ENCODE measurements at regions not wholly inside any gene's neighbourhood (a gene's known extent, or its start where the extent isn't known, plus 50 kb on each side); places are given as distances from the start of the nearest gene placed in this dataset.

DNA sequence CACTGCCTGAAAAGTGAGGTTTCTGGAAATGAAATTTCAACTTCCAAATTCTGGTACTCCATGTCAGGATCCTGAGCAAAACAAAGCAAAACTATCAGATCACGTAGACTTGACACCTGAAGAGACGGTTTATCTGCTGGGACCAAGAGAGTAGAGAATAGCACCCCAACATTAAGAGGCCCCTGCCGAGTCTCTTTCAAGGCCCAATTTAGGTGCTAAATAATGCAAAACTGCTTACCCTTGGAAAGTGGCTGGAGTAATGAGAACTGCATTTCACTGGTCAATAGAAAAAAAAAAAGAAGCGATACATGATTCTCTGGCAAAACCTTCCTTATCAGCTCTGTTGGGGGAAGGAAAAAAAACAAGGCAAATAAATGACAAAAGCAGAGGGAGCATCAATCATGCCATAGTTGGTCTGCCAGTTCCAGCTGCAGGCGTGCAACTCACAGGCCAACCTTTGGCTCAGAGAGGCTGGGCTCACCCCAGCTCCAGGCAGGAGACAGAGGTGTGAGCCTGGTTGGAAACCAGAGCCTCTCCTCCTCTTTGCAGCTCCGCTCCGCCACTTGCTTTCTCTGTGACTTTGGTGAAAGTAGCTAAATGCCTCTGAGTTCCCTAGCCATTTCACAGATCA, 595.2 kb downstream of the TOX3 start:
- no peak; the same call in 1 of the 2 replicates for TF ChIP-seq GATA2 (IDR thresholded peaks at IDR 0.05; ENCODE audit: low read depth, low read length)
- TF ChIP-seq GATA3 (IDR thresholded peaks at IDR 0.05; ENCODE audit: low read depth, low read length), result no peak

DNA sequence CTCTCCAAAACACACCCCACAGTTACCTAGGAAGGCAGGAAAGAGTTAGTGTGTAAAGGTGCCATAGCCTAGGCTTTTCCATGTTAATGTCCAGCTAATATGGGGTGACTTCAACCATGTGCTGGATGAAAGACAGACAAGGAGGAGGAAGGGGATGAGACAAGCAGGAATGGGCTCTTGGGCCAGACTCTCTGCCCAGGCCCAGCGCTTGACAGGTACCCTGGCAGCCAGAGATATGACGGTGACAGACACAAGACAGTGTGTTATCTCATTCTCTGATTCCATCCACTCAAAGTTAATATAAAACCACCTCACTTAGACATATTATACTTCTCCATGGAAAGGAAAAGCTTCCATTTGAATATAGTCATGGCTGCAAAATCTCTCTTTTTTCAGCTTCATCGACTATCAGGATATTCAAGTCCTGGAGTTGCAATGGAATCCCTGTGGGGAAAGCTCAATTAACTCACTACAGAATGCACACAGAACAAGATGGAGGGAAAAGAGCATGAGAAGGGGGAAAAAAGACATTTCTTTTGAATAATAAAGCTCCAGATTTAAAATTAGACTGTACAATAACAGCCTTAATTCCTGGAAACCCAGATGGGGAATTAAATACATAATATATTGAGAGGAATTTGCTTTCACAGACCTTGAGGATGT, 596.7 kb downstream of the TOX3 start:
- peak; percentile 12; the same call in 1 of the 2 replicates for TF ChIP-seq GATA3 (IDR thresholded peaks at IDR 0.05; ENCODE audit: low read depth, low read length)
- TF ChIP-seq GATA2 (IDR thresholded peaks at IDR 0.05; ENCODE audit: low read depth, low read length), result peak; percentile 63

DNA sequence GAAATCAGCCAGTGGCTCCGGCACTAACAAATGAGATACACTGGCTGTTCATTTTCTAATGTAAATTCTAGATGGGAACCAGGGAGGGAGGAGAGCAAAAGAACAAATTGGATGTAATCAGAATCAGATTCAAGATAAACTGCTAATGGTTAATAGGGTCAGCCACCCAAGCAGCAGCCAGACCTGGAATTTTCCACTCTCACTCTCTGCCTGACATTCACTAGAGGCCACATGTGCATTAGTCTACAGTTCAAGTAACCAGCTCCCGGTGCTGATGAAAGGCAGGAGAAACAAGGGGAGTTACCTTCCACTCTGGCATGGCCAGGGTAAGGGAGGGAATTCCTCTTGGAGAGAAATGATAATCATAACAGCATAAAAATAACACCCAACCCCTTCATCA, 597.7 kb downstream of the TOX3 start:
- peak; percentile 88 for TF ChIP-seq GATA2 (IDR thresholded peaks at IDR 0.05; ENCODE audit: low read depth, low read length)
- peak; percentile 68; the same call in 1 of the 2 replicates for TF ChIP-seq GATA3 (IDR thresholded peaks at IDR 0.05; ENCODE audit: low read depth, low read length)

DNA sequence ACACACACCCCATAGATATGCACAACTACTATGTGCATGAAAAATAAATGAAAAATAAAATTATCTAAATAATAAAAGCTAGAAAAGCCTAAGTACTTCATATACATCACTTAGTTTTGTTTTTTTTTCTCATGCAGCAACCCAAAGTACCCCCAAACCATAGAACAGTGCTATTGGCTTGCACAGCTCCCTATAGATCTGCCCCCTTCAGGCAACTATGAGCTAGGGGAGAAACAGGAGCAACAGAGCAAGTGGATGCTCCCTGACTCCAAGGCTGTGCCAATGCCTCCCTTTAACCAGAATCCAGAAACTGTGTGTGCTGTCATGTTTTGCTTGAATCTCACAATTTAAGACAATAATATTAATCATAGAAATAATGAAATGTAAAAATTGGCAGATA, 605.5 kb downstream of the TOX3 start:
- TF ChIP-seq GATA2 (IDR thresholded peaks at IDR 0.05; ENCODE audit: low read depth, low read length), result no peak
- no peak for TF ChIP-seq GATA3 (IDR thresholded peaks at IDR 0.05; ENCODE audit: low read depth, low read length)

DNA sequence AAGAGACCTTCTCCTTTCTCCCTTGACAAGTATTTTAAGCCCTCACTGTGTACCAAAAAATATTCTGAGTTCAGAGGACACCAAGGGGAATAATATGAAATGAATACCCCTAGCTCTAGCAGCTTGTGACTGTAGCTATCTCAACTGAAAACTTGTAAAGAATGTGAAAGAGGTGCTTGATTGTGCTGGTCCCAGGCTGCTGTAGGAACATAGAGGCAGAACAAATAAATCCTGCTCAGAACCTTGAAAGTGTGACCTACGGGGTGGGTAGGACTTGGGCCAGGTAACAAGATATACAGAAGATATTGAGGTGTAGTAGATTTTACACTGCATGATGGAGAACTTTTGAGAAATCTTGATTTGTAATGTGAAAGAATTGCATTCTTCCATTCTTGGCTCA, 606.8 kb downstream of the TOX3 start:
- TF ChIP-seq GATA3 (IDR thresholded peaks at IDR 0.05; ENCODE audit: low read depth, low read length), result no peak
- TF ChIP-seq GATA2 (IDR thresholded peaks at IDR 0.05; ENCODE audit: low read depth, low read length), result no peak

DNA sequence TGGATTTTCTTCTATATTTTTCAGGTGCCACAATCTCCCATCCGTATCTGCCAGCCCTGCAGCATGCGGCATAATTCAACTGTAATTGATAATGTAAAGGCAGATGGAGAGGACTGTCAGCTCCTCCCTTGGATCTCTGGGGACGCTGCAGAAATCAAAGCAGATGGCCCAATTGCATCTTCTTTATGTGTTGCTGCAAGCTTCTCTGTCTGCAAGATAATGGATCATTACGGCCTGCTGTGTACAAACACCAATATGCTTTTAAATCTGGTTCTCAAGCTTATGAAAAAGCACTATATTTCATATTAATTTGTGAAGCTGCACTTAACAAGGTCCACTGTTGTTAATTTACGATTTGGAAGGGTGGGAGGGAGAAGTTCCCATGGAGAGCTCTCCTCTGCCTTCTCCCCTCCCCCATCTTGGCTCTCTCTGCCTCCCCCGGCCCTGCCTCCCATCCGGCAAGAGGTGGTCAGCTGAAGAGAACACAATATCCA, 607.5 kb downstream of the TOX3 start:
- TF ChIP-seq GATA2 (IDR thresholded peaks at IDR 0.05; ENCODE audit: low read depth, low read length) (peak; percentile 97), GATA3 (IDR thresholded peaks at IDR 0.05; ENCODE audit: low read depth, low read length) (peak; percentile 98)

DNA sequence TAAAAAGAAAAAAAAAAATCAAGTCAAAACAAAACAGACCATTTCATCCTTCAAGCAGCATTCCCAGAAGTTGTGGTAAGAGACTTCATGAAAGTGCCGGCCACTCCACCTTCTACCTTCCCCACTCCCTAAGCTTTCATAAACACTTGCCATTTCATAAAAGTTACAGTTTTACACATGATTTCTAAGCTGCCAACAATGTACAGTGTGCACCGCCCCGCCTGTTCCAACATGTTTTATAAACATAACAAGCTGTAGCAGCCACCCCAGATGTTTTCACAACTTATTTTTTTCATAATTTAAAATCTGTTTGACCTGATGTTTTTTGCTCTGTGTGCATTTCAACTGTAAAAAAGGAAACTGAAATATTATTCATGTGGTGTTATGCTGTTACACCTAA, 608.1 kb downstream of the TOX3 start:
- TF ChIP-seq GATA2 (IDR thresholded peaks at IDR 0.05; ENCODE audit: low read depth, low read length) (no peak), GATA3 (IDR thresholded peaks at IDR 0.05; ENCODE audit: low read depth, low read length) (no peak)

DNA sequence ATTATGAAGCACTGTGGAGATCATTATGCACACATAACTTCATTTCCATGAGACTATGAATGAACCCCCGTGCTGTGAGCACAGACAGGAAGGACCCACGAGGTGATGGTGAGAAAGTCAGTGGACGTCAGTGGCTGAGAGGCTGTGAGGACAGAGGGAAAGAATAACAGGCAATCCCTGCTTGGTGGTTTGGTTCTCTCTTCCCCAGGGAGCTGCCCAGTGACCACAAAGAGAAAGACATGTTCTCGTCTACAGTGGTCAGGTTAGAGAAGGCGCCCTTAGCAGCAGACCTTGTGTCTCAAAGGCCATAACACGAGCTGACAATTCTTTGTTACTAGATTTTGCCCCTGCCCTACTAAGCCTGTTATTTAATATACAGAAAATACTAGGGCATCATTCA, 609.2 kb downstream of the TOX3 start:
- TF ChIP-seq GATA2 (IDR thresholded peaks at IDR 0.05; ENCODE audit: low read depth, low read length) (no peak), GATA3 (IDR thresholded peaks at IDR 0.05; ENCODE audit: low read depth, low read length) (no peak)

DNA sequence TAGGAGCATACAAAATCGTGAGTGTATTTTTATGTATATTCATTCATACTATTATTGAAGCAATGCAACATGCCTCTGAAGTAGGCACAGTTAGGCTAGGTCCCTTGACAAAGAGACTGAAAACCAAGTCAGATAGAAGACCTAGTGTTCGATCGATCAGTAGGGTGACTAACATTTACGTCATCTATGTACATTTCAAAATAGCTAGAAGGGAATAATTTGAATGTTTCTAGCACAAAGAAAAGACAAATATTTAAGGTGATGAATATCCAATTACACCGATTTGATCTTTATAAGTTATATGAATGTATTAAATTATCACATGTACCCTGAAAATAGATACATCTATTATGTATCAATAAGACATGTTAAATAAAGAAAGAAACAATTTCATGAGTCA, 610.1 kb downstream of the TOX3 start:
- TF ChIP-seq GATA2 (IDR thresholded peaks at IDR 0.05; ENCODE audit: low read depth, low read length) (no peak), GATA3 (IDR thresholded peaks at IDR 0.05; ENCODE audit: low read depth, low read length) (no peak)

DNA sequence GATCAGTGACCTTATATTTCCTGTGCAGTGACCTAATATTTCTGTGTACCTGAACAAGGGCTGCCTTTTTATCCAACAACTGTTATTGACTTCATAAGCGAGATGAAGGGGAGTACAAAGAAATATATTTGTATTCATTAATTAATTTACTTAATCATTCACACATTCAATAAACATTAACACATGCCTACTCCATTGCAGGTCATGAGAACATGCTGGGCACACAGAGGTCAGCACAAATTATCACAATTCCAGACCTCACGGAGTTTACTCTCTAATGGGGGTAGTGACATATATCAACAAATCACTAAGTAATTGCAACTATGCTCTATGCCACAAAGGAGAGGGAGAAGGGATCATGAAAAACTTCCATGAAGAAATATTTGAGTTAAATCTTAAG, 614.6 kb downstream of the TOX3 start:
- TF ChIP-seq GATA3 (IDR thresholded peaks at IDR 0.05; ENCODE audit: low read depth, low read length) (no peak), GATA2 (IDR thresholded peaks at IDR 0.05; ENCODE audit: low read depth, low read length) (no peak)

DNA sequence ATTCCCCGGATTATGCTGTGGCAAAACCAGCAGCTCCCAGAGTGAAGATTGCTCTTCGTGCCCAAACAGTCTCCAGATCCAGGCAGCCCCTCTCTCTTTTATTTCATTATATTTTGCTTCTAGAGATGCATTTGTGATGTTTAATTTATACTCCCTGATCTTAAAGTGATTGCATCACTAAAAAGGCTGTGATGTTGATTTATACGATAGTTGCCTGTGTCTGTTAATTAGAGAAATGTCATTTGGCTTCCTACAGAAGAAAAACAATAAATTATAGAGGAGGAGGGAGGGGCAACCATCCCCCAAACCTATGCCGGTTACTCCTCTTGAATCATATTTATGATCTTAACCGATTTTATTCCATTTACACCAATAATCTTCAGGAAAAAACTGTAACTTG, 615.3 kb downstream of the TOX3 start:
- TF ChIP-seq GATA2 (IDR thresholded peaks at IDR 0.05; ENCODE audit: low read depth, low read length) (peak; percentile 58), GATA3 (IDR thresholded peaks at IDR 0.05; ENCODE audit: low read depth, low read length) (peak; percentile 40; the same call in 1 of the 2 replicates)

DNA sequence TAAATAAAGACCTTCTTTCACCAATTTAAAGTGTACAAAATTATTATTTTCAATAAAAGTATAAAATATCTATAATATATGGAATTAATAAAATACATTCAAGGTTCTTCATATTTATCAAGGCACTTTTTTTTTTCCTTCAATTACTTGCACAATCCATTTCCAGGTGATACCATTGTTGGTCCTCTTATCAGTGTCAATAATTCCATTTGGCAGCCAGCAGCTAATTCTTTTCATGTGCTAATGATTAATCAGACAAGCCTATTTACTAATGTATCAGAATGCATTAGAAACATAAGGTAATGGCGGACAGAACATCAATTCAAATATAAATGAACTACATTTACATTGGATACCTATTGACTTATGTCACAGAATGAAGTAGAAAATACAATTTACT, 622.2 kb downstream of the TOX3 start:
- TF ChIP-seq GATA3 (IDR thresholded peaks at IDR 0.05; ENCODE audit: low read depth, low read length), result no peak
- TF ChIP-seq GATA2 (IDR thresholded peaks at IDR 0.05; ENCODE audit: low read depth, low read length), result no peak

DNA sequence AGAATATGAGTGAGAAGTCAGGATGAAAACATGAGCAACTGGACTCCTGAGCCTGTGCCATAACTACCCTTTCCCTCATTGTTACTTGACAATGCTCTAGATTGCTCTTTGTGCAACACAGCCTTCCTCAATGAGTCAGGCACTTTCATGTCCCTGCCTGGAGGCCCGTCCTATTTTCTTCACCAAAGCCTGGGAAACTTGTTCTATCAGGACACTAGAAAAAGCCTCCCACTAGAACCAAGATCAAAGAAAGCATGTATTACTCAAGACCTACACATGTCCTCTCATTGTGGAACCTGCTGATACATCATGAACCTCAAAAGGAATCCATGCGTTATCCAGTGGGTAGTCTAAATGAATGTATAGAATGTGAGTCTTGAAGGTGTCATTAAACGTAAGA, 624.5 kb downstream of the TOX3 start:
- TF ChIP-seq GATA2 (IDR thresholded peaks at IDR 0.05; ENCODE audit: low read depth, low read length) (no peak), GATA3 (IDR thresholded peaks at IDR 0.05; ENCODE audit: low read depth, low read length) (no peak)

DNA sequence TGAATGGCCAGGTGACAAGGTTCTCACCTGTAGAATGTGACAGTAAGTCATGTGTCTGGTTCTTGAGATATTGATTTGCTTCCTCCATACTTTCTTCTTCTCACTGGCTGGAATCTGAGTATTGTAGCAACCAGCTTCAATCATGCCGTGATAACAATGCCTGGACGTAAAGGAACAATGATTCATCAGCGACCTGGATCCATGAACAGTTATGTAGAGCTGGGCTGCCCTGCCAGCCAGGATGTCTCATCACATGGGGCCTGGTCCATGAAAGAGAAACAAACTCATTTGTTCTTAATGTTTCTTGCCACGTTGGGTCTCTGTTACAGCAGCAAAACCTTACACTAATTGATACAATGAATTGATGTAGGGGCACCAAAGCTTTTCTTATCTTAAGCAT, 627.2 kb downstream of the TOX3 start:
- TF ChIP-seq GATA2 (IDR thresholded peaks at IDR 0.05; ENCODE audit: low read depth, low read length) (no peak), GATA3 (IDR thresholded peaks at IDR 0.05; ENCODE audit: low read depth, low read length) (no peak)

DNA sequence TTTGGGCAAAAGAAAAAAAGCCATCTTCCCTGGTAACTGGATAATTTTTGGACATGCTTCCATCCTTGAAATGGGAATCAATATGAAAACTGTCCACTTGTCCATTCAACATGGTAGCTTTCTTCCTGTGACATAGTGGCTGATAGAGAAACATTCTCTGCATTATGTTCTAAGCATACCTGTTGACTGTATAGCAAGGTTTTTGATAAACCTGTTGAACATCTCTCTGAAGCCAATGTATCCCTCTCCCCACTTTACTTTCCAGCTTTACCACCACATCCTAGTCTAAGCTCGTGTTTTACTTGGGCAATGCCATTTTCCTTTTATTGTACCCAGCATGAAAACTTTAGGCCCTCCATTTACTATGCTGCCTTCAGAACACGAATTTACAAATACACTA, 630.1 kb downstream of the TOX3 start:
- no peak for TF ChIP-seq GATA2 (IDR thresholded peaks at IDR 0.05; ENCODE audit: low read depth, low read length)
- no peak for TF ChIP-seq GATA3 (IDR thresholded peaks at IDR 0.05; ENCODE audit: low read depth, low read length)

Data from SH-SY5Y (cell line).